HG03442 (cell line): ENCODE measurements at regions not wholly inside any gene's neighbourhood (a gene's known extent, or its start where the extent isn't known, plus 50 kb on each side); places are given as distances from the start of the nearest gene placed in this dataset.
"Not testable (repeated sequence)": the region's sequence is repeated elsewhere in the genome, so short reads cannot be mapped to it uniquely, and the experiment has no call there.

Experiments
- ATAC-seq: cut with Tn5 transposase; IDR thresholded peaks from one replicate; pipeline ENCODE4 v1.9.1; 2021; ENCODE audit warnings: mild to moderate bottlenecking, moderate library complexity; ENCODE audit not compliant: unreplicated experiment

DNA sequence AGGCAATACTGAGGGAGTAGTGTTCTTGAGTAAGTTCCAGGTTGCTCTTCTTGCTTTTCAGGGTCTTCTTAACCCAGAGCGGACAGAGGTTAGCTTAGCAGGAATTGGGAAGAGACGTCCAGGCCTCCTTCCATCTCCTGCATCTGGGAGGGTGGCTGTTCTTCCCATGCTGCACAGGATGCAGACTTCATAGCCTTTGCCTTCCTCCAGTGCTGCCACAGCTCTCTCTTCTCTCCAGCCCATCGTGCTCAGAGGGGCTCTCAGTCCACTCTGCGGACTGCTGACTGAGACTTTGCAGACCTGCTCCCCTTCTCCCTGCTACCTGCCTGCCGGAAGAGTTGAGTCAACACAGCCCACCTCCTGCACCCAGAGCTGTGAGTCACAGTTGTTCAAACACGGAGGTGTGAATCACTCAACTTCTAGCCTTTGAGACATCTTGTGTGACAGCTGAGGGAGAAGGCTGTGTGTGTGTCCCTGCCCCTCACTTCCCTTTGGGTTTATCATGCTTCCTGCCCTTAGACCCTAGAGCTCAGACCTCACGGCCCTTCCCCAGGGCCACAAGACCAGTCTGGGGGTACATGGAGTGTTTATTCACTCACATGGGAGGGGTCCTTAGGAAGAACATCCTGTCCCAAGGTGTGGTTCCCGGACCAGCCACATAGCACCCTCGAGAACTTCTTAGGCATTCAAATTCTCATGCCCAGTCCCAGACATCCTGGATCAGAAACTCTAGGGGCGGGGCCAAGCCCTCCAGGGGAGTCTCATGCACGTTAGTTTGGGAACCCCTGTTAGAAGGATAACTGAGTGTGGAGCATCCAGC, 158.3 kb upstream of the CACNA1E start:
- ATAC-seq = no peak

GRCh38 chr1:181325765-181326164, 157.6 kb upstream of the CACNA1E start:
- ATAC-seq = not testable (repeated sequence)

- no peak for ATAC-seq
Measured at GRCh38 chr1:181326348-181326747, 157.0 kb upstream of the CACNA1E start.

- no peak for ATAC-seq
Measured at GRCh38 chr1:181327796-181328195, 155.5 kb upstream of the CACNA1E start.

- ATAC-seq = no peak
Measured at GRCh38 chr1:181334724-181335123, 148.6 kb upstream of the CACNA1E start.

DNA sequence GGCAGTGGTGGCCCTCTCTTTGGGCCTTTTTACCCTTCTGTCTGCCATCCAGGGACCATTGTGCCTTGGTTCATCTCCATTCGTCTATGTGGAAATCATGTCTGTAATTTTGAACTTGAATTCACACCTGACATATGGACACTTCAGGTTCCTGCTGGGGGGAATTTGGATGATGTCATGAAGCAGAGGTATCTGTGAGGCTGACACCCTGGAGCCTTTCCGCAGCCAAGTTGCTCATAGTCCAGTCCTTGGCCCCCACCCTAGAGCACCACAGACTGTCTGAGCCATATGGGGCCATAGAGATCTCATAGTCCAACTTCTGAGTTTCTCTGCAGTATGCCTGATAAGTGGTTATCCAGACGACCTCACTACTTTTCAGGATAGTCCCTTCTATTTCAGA, 147.7 kb upstream of the CACNA1E start:
- ATAC-seq = no peak

- ATAC-seq = no peak
Measured at GRCh38 chr1:181341026-181341632, 142.2 kb upstream of the CACNA1E start.

DNA sequence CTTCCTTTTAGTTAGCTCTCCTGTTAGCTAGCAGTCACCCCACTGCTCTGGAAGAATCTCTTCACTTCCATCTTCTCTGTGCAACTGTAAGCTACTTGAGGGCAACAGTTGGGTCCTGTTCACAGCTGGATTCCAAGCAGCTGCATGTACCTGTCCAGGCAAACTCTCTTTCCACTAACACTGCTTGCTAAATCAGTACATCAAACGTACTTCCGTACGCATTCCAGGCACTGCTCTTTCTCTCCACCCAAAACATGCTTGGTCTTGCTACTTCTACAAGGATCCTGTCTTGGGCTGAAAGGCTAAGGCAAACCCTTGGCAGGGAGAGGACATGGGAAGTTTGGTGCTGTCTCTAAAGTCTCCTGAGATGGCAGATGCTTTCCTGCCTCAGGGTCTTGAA, 139.2 kb upstream of the CACNA1E start:
- no peak for ATAC-seq

DNA sequence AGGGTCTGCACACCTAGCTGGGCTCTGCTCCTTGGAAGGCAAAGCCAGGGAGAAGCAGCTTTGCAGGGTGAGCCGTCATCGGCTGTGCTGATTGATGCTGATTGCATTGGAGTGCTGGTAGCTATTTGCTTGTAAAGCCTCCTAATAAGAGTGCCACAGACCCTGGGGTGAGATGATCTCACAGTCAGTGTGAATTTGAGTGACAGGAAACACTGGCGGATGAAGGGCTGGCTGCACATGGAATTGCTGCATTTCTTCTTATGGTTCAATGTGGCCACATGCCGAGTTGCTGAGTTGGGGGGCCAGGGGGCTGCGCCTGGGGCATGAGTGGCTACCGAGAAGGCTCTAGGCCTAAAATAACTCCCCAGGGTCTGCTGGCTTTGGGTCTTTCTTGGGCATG, 138.2 kb upstream of the CACNA1E start:
- no peak for ATAC-seq

DNA sequence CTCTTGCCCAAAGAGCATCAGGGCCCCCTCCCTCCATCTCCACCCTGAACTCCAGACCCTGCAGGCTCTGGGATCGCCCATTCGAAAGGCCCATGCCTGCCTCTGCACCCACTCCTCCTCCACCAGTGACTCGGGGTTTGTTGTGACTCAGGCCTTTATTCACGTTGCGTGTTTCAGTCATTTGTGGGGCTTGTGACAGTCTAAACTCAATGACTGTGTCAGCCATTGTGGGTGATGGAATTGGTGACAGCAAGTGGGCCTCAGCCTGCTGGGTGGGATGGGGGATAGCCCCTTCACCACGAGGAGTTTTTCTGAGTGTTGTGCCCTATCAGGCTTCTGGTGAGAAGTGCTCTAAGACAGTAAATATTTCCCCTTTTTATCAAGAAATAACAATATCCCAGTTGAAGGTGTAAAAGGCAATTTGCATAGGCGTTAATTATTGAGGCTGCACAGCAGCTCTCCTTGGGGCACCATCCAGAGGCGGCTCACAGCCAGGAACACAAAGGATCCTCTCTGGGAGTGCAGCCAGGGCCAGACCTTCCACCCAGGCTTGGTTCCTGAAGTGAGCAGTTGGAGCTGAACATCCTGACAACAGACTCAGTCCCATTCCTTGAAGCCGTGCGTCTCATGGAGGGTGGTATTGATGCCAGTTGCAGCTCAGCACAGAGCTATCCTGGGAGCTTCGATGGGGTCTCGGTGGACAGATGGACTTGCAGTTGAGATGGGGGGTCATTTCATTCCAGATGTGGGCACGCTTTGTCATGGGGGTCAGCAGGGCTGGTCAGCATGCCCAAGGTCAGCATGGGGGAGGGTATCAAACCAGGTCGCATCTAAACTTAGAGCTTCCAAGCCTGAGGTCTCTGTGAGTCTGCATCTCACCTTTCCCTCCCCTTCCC, 135.6 kb upstream of the CACNA1E start:
- no peak for ATAC-seq

DNA sequence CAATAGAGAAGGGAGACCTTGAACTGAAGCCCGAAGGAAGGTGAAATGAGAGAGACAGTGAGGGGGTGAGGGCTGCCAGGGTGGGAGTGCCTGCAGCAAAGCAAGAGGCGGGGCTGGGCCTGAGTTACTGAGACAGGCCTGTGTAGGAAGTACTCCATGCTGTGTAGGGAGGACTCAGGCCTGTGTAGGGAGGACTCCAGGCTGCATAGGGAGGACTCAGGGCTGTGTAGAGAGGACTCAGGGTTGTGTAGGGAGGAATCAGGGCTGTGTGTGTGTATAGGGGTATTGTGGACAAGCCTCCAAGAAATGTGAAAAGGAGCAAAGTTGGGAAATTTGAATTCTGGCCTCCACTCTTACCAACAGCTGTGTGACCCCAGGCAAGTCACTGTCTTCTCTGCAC, 133.8 kb upstream of the CACNA1E start:
- no peak for ATAC-seq

DNA sequence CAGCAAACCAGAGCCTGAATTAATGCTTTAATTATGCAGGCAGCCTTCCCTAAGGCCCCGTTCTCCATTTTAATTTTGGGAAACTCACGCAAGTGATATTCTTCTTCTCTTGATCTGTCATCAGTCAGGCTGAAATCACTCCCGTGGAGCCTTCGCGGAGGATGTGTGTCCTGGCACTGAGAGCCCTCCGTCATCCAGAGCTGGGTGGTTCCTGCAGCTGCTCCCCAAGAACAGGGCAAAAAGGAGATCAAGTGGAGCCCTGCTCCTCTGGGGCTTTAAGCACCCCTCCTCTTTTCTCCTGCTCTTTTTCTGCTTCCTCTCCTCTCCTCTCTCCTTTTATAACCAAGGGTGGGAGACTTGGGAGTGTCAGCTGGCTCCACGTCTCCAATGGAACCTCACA, 133.2 kb upstream of the CACNA1E start:
- no peak for ATAC-seq

- no peak for ATAC-seq
Measured at GRCh38 chr1:181351740-181352139, 131.6 kb upstream of the CACNA1E start.

DNA sequence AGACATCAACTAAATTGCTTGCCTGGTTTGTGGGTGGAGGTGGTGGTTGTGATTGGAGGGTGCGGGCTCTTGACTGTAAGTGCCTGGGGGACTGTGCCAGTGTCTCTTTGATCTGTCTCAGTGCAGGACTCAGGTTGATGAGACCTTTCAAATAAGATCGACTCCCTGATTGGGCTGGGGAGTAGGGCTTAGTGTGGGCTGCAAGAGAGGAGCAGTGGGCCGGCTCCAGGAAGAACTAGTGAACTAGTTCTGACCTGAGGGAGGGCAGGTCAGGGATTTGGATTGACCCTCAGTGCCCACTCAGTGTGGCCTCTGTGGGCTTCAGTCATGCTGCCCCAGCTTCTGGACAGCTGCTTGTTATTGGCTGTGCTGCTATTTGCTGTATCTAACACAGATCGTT, 130.6 kb upstream of the CACNA1E start:
- ATAC-seq = no peak

DNA sequence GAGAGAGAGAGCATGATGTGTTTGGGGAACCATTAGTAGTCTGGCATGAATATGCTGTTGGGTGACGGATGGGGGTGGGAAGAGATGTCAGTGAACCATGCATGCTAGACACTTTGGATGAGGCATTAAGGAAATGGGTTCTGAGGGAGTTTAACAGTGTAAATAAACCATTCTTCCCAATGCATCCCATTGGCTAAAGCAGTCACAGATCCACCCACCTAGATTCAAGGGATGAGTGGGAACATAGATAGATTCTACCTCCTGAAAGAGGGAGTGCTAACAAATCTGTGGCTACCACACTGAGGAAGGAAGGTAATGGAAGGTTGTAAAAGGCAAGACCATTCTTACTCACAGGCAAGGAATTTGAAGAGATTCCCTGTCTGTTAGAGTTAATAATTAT, 129.8 kb upstream of the CACNA1E start:
- ATAC-seq = no peak

DNA sequence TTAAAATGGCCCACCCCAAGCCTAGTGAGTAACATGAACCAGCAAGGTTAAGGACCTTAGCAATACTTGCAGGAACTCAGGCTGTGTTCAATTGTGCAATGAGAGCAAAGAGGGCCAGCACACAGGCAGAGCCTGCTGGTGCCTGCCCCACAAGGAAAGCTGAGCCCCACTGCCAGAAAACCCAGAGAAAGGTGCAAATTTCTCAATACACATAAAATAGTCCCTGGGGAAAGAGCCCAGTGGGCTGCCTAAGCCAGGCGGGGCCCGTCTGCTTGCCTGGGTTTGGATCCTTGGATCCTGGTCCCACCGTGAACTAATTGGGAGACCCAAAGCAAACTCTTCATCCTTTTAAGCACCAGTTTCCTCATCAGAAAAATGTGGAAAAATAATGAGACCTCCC, 128.5 kb upstream of the CACNA1E start:
- ATAC-seq = no peak

DNA sequence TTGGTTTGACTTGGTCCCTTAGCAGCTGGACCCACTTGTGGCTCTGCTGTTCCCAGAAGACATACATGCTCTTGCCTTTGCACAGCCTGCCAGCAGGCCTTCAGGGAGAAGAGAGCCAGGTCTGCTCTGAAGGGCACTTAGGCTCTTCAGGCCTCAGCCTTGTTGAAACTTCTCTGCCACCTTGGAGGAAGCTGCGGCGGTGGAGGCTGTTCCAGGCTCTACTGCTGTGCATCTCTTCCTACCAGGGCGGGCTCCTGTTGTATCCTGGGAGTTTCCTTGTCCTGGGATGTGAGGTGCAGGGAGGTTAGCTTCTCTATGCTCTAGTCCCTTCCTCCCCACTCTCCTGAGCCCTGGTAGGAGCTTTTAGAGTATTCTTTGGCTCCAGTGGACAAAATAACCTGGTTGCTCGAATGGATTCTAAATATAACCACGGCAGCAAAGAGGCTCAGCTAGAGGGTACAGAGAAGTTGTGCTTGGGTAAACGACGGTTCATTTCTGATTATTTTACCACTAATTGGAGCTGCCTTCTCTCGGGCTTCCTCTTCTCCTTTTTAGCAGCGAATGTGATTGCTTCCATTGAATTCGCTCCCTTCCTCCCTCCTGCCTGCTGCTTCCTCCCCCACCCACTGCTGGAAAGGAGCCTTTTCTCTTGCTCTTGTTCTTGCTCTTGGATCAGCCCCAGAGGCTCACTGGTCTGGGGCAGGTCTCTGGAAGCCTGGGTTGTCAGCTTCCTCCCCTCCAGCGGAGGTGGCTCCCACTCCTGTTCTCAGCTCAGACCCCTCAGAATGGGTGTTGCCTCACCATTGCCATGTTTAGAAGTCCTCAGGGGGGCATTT, 126.6 kb upstream of the CACNA1E start:
- no peak for ATAC-seq

- ATAC-seq = no peak
Measured at GRCh38 chr1:181359012-181359411, 124.3 kb upstream of the CACNA1E start.

- ATAC-seq = no peak
Measured at GRCh38 chr1:181364801-181365200, 118.5 kb upstream of the CACNA1E start.

GRCh38 chr1:181366910-181367309, 116.4 kb upstream of the CACNA1E start:
- ATAC-seq = no peak

GRCh38 chr1:181369416-181369815, 113.9 kb upstream of the CACNA1E start:
- ATAC-seq = no peak
